ENCODE measurements at regions not wholly inside any gene's neighbourhood (a gene's known extent, or its start where the extent isn't known, plus 50 kb on each side); places are given as distances from the start of the nearest gene placed in this dataset.

DNA sequence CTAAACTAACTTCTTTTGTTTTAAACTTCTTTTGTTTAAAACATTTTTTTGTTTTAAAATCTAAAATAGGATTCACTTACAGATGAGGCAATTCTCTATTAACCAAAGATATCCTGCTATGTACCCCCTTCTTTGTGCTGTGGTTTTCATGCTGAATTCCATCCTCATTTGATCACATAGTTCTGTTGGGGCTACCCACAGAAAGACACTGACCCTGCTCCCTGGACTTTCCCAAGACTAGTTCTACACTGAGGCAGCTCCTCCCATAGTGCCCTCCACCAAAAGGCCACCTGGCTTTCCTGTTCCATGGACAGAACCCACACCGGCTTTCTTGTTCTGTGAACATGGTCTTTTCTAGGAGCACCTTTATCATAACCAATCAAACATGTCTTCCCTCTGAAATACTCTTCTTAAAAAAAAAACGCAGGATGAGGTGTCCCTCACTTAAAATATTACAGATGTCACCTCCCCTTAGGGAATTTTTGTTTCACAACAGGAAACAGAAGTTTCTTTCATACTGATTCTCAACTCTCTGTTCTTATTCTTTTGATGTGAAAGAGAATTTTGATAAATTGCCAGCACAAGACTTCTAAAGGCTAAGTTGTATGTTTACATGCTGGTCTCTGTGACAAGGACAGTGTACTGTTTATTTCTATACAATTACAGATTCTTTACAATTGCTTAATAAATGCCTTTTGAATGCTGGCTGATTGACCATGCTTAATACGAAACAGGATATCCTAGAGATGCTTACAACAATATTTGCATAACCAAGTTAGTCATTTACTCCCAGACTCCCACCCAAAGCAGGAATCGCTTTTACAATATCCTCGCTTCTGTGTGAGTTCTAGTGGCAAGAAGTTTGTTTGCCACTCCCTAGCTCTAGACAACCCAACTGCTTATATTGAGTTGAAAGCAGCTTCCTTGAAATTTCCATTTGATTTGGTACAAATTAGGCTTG lies 300.4 kb downstream of the DTWD2 start:
- DNase-seq (ENCODE audit: low read depth in 2 of 2) = no peak

DNA sequence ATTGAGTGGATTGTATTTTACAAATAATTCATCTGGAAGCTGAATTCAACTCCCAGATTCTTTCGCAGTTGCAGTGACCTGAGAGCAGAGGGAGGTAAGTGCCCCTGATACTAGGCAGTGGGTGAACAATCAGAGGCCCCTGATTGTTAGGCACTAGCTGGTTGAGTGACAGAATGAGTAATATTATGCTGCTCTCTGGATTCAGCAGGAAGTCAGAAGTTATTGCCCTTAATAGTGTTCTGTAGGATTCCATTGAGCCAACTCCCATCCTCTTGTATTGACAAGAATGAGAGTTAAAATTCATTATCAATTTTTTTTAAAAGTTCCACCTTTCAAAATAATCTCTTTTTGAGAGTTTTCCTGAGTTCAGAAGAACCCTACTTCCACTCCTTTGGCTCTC lies 301.2 kb downstream of the DTWD2 start:
- no peak for DNase-seq (ENCODE audit: low read depth in 2 of 2)

DNA sequence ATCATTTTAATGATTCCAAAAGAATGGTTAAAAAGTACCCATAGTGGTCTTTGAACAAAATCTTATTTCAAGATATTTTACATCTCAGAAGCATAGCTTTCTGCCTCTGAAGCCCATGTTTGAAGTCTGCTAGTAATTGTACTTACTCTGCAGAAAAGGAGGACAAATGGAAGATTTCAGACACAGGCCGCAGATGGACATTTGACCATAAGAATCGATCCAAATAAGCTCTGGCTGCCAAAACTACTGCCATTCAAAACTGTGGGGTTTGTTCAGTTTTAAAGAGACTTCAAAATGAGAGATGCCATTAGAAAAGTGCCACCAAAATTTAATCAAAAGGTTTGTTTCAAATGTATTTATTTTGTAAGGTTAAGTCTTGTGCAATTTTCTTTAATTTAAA lies 306.7 kb downstream of the DTWD2 start:
- no peak for DNase-seq (ENCODE audit: low read depth in 2 of 2)

DNA sequence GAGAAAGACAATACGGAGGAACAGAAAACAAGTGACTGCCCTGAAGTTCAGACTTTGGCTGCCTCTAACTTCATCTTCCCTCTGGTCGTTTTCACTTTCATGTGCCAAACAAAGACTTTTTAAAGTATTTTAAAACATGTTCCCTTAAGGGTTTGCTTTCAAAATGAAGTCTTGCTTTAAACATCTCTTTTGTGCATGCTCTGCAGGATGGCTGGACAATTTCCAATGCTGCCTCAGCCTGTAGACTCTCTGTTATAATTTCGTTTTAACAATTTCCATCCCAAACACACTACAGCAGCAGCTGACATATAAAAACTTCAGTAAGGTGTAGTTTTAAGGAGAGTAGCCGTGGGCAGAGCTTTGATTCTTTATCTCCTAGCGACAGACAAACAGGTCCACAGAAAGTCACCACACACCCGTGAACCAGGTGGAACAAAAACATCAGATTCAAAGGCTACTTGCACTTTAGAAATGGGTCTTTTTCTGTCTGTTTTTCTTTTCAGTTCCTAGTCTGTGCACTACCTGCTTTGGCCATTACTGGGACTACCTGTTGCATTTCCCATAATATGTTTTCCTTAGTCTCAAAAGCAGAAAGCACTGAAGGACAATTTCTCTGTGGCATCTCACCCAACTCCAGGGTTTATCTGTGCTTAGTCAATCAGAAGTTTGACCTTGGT lies 308.9 kb downstream of the DTWD2 start:
- no peak for DNase-seq (ENCODE audit: low read depth in 2 of 2)

- no peak for DNase-seq (ENCODE audit: low read depth in 2 of 2)
Observed at GRCh38 chr5:118678746-118679145, 309.6 kb downstream of the DTWD2 start.

DNA sequence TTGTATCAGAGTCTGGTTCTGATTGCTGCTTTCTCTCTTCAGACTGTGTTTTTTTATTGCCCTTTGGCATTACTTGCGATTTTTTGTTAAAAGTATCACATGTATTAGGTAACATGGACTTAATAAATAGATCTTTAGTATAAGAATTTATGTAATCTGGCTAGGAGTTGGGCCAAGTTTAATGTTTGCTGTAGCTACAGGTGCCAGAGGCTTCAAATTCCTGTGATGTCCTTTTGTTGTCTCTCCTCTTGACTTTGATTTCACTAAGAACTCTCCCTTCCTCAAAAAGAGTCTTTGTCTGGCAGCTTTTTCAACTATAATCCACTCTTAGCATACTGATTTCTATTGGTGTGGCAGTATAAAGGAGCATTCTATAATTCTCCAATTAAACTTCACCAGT lies 313.1 kb downstream of the DTWD2 start:
- no peak for DNase-seq (ENCODE audit: low read depth in 2 of 2)

DNA sequence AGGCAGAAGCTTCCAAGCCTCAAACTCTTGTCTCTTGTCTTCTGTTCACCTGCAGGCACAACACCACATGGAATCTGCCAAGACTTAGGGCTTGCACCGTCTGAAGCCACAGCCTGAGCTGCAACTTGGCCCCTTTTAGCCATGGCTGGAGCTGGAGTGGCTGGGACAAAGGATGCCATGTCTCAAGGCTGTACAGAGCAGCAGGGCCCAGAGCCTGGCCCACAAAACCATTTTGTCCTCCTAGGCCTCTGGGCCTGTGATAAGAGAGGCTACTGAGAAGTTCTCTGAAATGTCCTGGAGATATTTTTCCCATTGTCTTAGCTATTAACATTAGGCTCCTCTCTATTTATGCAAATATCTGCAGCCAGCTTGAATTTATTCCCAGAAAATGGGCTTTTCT lies 330.8 kb downstream of the DTWD2 start:
- no peak for DNase-seq (ENCODE audit: low read depth in 2 of 2)

DNA sequence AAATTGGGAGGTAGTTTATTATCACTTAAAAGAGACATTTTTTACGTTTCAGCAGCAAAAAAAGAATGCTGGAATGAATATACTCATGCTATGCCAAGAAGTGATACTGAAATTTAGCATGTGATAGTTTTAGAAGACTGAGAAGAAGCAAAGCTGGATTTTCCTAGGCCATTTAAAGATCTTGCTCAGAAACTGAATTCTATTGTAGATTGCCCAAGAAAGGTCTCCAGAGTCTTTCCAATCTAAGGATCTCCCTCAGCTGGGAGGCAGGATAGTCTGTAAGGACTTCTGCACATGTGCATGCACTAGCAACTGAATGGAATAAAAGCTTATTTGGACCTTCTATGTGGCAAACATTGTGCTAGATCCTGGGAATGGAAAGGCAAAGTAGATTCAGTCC lies 334.5 kb downstream of the DTWD2 start:
- no peak for DNase-seq (ENCODE audit: low read depth in 2 of 2)

DNA sequence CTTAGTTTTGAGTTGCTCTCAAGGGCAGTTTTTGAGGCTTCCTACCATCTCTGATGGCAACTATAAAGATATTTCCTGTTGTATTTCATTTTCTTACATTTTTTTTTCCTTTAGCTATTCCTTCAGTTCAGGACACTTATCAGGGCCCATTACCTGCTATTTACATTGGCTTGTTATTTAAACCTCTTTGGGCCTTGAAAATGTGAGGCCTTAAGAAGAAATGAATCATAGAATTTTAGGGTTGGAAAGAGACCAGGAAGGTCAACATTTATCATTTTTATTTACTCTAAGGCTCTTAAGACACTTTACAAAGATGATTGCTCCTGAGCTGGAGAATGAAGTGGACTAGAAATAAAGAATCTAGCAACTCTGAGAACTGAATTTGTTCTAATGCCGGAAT lies 335.2 kb downstream of the DTWD2 start:
- DNase-seq (ENCODE audit: low read depth in 2 of 2) = no peak

- no peak for DNase-seq (ENCODE audit: low read depth in 2 of 2)
Observed at GRCh38 chr5:118651002-118651401, 337.3 kb downstream of the DTWD2 start.

DNA sequence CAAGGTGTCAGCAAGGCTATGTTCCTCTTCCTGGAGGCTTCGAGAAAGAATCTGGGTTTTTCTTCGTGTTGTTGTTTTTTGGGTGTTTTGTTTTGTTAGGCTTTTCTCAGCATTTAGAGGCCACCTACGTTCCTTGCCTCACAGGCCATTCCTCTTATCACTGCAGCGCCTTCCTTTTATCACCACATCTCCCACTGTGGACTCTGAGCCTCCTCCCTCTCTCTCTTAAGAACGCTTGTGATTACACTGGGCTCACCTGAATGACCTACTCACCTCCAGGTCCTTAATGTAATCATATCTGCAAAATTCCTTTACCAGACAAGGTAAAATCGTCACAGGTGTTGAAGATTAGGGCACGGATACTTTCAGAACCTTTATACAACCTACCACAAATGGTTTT lies 340.8 kb downstream of the DTWD2 start:
- DNase-seq (ENCODE audit: low read depth in 2 of 2) = no peak

DNA sequence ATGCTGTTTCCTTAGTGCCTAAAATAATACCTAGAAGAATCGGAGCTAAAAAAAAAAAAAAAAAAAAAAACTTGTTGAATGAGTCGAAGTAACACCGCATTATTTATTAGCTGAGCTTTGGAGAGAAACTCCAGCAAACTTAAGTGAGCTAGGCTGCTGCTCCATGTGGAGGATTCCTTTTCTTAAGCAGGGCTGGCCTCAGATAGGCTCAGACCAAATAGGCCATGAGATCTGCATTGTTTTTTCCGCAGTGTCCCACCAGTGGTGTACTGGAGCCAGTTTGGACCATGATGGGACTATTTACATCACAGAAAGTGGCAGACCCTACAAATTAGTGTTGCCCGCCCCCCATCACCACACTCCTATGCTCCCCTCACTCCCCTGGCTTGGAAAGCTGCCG lies 341.4 kb downstream of the DTWD2 start:
- DNase-seq (ENCODE audit: low read depth in 2 of 2) = no peak

GRCh38 chr5:118637947-118638670 lies 350.2 kb downstream of the DTWD2 start:
- DNase-seq (ENCODE audit: low read depth in 2 of 2) = no peak

DNA sequence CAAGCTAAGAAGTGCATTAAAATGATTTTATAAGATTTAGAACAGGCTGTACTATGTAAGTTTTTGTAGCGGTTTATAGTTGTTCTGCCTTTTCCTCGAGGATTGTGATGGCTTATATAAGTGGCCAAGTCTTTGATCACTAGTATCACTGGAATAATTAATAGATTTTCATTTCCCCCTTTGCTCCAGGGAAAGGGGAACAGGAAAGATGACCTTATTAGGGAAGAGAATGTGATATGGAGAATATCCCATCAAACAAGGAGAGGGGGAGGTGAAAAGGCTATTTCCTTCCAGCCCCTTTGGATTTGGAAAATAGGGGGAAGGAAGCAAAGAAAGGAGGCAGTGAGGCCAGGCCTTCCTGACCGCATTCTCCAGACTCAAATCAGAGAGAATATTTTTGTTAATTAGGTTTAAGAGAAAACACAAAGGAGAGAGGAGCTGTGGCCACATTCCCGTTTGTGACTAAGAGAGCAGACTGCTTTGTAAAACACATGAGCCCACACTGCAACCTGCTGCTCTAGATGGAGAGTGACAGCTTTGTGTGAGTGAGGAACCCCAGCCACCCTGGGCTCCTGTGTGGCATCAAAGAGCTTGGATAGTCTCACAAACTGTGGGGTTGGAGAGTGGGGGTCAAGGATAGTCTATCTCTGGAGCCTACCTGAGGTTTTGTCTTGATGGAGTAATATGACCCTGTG lies 359.5 kb downstream of the DTWD2 start:
- DNase-seq (ENCODE audit: low read depth in 2 of 2) = no peak

DNA sequence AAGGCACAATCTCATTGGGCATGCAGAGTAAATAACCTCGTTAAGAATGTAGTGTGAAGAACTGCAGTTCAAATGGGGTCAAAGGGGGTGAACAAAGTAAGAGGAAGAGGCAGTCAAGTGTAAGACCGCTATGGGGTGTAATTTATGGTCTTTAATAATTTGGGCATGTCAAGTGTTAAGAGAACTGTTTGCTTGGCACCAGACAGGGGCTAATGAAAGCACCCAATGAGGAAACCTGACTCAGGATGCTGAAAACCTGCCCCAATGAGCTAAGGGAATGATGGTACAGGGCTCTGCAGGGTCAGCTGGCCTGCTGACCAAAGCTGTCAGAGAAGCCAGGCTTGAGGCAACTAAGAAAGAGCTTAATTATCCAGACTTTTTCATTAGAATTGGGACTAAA lies 368.1 kb downstream of the DTWD2 start:
- DNase-seq (ENCODE audit: low read depth in 2 of 2) = no peak

DNA sequence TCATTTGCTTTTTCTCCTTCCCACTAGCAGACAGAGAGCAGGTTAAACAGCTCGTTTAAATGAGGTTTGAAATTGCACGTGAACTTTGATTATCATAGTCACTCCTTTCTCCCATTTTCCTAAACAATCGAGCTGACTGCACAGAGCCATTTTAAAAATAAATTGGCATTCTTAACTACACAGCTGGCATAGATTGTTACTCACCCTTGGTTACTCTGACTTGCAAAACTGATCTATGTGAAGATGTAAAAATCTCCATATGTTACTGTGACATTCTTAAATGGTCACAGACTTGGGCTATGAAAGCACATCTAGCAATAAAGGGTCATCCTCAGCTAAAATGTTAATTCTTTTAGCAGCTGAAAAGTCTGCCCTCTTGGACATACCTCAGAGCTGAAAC lies 368.5 kb downstream of the DTWD2 start:
- no peak for DNase-seq (ENCODE audit: low read depth in 2 of 2)

DNA sequence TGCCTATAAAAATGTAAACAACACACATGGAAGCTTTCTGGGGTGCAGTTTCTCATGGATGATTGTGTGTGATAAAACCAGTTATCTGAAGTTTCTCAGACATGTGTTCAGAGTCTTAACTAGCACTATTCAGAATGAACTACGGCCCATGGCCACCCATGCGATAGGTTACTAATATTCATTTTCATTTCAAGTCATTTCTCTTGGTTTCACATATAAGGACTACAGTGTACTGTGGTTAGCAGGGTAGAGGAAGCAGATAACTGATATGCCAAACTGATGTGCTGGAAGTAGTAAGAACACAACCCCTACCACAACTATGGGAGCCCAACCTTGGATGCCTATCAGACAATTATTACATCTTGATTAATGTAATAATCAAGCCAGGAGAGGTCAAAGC lies 372.1 kb downstream of the DTWD2 start:
- no peak for DNase-seq (ENCODE audit: low read depth in 2 of 2)

DNA sequence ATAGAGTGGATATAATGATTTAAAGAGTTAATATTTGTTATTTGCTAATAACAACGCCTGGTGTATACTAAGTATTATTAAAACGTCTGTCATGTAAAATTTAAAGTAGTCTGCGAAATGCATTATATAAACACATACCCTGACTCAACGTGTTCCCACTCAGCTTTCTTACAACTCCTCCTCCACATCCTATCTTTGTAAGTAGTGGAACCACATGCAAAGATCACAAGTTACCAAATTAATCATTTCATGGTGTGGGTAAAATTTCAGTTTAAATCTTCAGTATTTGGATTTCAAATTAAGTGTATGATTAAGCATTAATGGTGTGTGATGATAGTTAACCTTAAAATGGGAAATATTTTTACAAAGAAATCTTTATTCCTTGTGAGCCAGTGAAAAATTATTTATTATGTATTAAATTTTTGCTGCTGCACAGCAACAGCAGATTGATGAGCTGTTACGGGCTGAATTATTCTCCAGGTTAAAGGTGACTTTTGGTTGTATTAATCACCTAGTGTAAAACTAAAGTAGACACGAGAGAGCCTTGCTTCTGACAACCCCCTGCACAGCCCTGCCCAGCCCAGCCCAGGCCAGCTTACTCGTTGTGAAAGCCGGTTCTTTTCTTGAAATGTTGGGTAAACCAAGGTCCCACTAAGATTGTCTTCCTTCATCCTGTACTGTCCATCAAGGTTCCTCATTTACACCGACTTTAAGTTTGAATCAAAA lies 373.5 kb downstream of the DTWD2 start:
- no peak for DNase-seq (ENCODE audit: low read depth in 2 of 2)

- no peak for DNase-seq (ENCODE audit: low read depth in 2 of 2)
Observed at GRCh38 chr5:118611332-118611945, 376.9 kb downstream of the DTWD2 start.

DNA sequence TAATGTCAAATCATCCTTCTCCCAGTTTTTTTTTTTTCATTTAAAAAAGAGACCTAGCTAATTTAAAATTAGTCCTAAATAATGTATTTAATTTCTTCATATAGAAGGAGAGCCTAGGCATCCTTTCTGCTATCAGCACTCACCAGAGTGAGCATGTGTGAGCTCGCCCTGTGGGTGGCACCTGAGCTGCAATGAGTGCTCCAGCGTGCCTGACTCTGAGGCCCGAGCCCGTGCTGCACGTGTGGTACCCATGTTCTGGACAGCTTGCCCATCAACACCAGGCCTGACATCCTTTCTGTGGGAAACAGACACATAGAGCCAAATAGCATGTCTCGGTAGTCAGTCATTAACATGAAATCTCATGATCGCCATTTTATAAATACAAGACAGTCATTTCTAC lies 381.4 kb downstream of the DTWD2 start:
- no peak for DNase-seq (ENCODE audit: low read depth in 2 of 2)

DNA sequence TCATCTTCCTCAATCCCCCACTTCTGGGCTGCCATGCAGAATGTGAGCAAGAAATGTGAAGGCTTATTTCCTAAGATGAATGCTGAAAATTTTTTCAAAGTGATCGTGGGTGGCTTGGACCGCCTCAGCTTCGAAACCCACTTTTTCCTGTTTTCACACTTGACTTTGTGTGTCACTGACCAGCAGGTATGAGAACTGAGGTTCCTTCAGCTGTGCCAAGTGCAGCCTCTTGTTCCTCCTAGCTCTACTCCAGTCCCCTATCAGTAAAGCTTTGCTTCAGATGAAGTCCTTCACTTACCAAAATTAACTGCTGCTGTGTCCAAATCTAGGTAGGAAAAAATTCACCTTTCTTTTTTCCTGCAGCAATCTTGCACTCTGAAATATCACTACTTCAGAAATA lies 382.6 kb downstream of the DTWD2 start:
- no peak for DNase-seq (ENCODE audit: low read depth in 2 of 2)
